Small intestine (tissue), 7 donors: ENCODE measurements at regions not wholly inside any gene's neighbourhood (a gene's known extent, or its start where the extent isn't known, plus 50 kb on each side); places are given as distances from the start of the nearest gene placed in this dataset.

Source experiments
- DNase-seq, 2 donors: peaks; one replicate each; pipeline versions ENCODE4 v3.0.0 to v3.0.0-alpha.2; 2013
- FAIRE-seq: peaks from 2 replicates; lab custom pipeline; 2012; peaks lifted over from hg19 to GRCh38; lab: Jason Lieb, UNC
- H3K27ac ChIP-seq, 3 donors: one replicate each; pipeline ENCODE4 v1.5.1; 2013; ENCODE audit warnings: low read length in 2 of 3, mild to moderate bottlenecking in 2 of 3, control low read depth in 1 of 3, inconsistent platforms in 1 of 3, low read depth in 1 of 3, moderate library complexity in 1 of 3
- H3K27me3 ChIP-seq, 3 donors: one replicate each; pipeline ENCODE4 v1.6.1; 2013; ENCODE audit warnings: low read length in 3 of 3, inconsistent platforms in 1 of 3; ENCODE audit not compliant: control insufficient read depth in 3 of 3, insufficient read depth in 3 of 3
- H3K36me3 ChIP-seq, 3 donors: one replicate each; pipeline ENCODE4 v1.6.1; 2013; ENCODE audit warnings: low read length in 3 of 3, inconsistent platforms in 1 of 3, low read depth in 1 of 3, mild to moderate bottlenecking in 1 of 3, moderate library complexity in 1 of 3; ENCODE audit not compliant: control insufficient read depth in 3 of 3, insufficient read depth in 2 of 3
- H3K4me1 ChIP-seq, 3 donors: one replicate each; pipeline ENCODE4 v1.6.1; 2013; ENCODE audit warnings: low read length in 2 of 3, inconsistent platforms in 1 of 3, low read depth in 1 of 3, mild to moderate bottlenecking in 1 of 3, moderate library complexity in 1 of 3; ENCODE audit not compliant: control insufficient read depth in 3 of 3, insufficient read depth in 2 of 3
- H3K4me3 ChIP-seq, 3 donors: one replicate each; pipeline ENCODE4 v1.5.1; 2013; ENCODE audit warnings: low read length in 3 of 3, control low read depth in 1 of 3, inconsistent platforms in 1 of 3, low read depth in 1 of 3, mild to moderate bottlenecking in 1 of 3, moderate library complexity in 1 of 3
- H3K9me3 ChIP-seq, 2 donors: one replicate each; pipeline ENCODE4 v1.6.1; 2013; ENCODE audit warnings: low read depth in 1 of 2, low read length in 1 of 2; ENCODE audit not compliant: control insufficient read depth in 2 of 2, insufficient read depth in 1 of 2
- whole genome bisulfite sequencing, 3 donors: extraction: QIAGEN DNeasy Blood & Tissue Kit; methylation state at CpG; one replicate each; pipeline ENCODE4 v1.1.7; 2013; 5-methylcytosine and 5-hydroxymethylcytosine counted together
- donor health status: healthy with polysubstance abuse.
- donor health status: control.
- donor health status: control.
- donor health status: Bipolar disorder and iron deficiency.
- donor health status: healthy.

DNA sequence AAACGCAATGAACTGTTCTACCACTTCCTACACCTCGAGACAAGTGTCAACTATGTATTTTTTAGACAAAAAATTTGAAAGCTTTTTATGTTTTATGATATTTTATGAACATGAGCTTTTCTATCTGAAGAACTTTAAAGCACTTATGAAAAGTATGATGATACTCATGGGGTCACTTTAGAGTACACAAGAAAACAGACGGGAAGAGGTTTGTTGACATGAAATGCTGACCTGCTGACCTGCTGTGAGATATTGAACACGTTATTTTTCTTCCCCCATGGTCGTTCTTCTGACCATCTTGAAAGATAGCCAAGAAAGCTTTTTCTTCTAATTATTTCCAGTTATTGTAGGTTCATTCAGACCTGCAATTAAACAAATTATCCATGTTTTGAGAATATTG lies 63.1 kb downstream of the PLEKHG1 start:
- no peak overlapping the region for H3K27ac ChIP-seq
- H3K4me1 ChIP-seq, result peaks cover 2 to 11% (median 3%) of the 10 kb centered on the region in 3 donors
- peaks cover 0 to 2% (median 0%) of the 10 kb centered on the region in 3 donors for H3K36me3 ChIP-seq
- H3K9me3 ChIP-seq, result no peaks in the 10 kb centered on the region
- FAIRE-seq, result no peak
- no peak overlapping the region for H3K4me3 ChIP-seq
- 64 to 82% (median 82%) methylated on average over 5 of the region's 5 CpGs for WGBS, 3 donors
- no peaks in the 10 kb centered on the region for H3K27me3 ChIP-seq
- no peak for DNase-seq

DNA sequence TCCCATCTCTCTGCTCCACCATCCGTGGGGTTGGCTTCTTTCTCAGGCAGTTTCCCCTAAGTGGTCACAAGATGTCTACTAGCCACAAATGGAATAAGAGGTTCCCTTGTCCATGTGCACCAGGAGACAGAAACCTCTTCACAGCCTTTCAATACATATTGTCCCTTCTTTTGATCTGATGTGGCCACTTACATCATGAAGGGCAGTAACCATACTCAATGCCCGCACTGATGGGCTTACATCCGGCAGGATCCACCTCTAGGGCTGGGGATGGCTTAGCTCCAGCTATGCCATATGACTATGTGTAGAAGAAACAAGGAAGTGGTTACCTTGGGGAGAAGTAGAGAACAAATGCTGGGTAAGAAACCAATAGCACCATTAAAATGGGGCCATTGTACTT lies 64.4 kb downstream of the PLEKHG1 start:
- FAIRE-seq (no peak), DNase-seq (no peak)
- Histone ChIP-seq H3K4me3 (no peak overlapping the region), H3K4me1 (peaks cover 0 to 21% (median 5%) of the 10 kb centered on the region in 3 donors), H3K36me3 (peaks cover 0 to 2% (median 0%) of the 10 kb centered on the region in 3 donors), H3K27ac (no peak overlapping the region), H3K27me3 (no peaks in the 10 kb centered on the region), H3K9me3 (no peaks in the 10 kb centered on the region)
- 93 to 95% (median 93%) methylated on average over 3 of the region's 3 CpGs for WGBS, 3 donors

DNA sequence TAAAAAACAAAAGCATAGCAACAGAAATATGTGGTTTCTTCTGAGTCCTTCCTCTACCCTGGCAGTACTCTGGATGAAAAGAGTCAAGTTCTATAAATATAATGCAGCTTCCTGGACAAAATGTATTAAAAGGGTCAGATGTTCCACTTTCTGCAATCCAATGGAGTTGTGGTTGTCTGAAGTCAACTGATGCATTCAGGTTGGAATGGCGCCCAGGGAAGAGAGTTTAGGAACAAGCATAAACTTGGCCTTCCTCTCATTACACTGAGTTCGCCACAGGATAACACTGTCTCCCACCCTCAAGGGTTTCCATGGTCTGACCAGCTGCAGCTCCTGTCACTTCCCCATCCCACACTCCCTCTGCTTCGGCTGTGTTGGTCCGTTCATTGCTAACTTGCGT lies 66.4 kb downstream of the PLEKHG1 start:
- Histone ChIP-seq H3K27me3 (no peaks in the 10 kb centered on the region), H3K36me3 (peaks cover 0 to 2% (median 0%) of the 10 kb centered on the region in 3 donors), H3K27ac (peak overlapping the region in 2 of 3 donors; percentile 44 to 91), H3K4me1 (peaks cover 0 to 17% (median 7%) of the 10 kb centered on the region in 3 donors), H3K9me3 (no peaks in the 10 kb centered on the region), H3K4me3 (no peak overlapping the region)
- FAIRE-seq (no peak), DNase-seq (peak in 1 of 2 donors; percentile 47)
- WGBS, 3 donors, result 63 to 95% (median 93%) methylated on average over 5 of the region's 5 CpGs

DNA sequence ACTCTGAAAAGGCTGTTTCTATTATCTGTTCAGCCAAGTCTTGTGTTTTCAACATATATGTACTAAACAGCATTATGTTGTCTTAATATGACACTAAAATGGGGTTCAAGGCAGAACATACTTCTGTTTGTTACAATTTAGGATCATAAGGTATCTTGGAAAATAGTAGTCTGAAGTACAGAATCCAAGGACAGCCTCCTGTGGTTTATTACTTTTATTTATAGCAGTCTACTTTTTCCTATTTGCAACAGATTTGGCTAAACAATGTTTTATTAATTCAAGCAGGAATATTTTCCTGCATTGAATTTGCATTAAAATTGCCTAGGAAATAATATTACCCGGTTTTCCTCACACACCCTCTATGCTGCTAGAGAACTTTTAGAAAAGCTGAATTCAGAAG lies 67.7 kb downstream of the PLEKHG1 start:
- FAIRE-seq (no peak), DNase-seq (no peak)
- peaks cover 0 to 2% (median 0%) of the 10 kb centered on the region in 3 donors for H3K36me3 ChIP-seq
- H3K4me1 ChIP-seq, result peaks cover 3 to 17% (median 7%) of the 10 kb centered on the region in 3 donors
- no peaks in the 10 kb centered on the region for H3K9me3 ChIP-seq
- H3K27me3 ChIP-seq, result no peaks in the 10 kb centered on the region
- WGBS, 3 donors, result 25 to 47% (median 30%) methylated on average over 1 of the region's 1 CpG
- H3K27ac ChIP-seq, result no peak overlapping the region
- no peak overlapping the region for H3K4me3 ChIP-seq

DNA sequence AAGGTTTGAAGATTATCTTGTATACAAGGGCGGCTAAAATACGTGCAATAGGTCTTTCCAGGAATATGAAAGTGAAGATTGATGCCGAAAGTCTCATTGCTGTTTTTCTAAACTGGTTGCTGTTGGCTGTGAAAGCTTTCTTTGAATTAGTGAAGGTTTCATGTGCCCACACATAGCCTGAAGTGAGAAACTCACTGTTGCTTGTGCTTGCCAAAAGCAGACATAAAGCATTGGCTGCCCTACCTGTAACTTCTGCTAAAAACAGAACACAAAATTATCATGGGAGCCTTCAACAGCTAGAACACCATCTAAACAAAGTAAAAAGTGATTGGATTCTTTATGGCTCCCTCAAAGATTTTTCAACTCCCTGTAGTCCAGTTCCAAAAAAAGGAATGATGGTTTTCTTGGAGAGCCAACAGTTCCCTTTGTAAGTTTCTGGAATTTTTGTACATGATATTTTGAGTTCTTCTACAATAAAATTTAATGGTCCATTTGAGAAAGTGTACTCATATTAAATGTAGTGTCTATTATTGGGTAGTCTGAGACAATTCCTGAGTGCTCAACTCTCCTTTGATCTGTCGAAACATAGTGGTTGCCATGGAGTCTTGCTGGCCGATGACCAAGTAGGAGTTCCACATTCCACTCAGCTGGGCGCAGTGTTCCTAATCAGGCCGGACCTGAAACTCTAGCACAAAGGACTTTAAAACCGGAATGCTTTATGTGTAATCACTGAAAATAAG lies 68.5 kb downstream of the PLEKHG1 start:
- H3K4me3 ChIP-seq, result no peak overlapping the region
- DNase-seq (peak; percentile 94 to 96), FAIRE-seq (no peak)
- H3K27me3 ChIP-seq, result peaks cover 0 to under 1% (median 0%) of the 10 kb centered on the region in 3 donors
- 25 to 34% (median 26%) methylated on average over 8 of the region's 8 CpGs for WGBS, 3 donors
- H3K27ac ChIP-seq, result peak overlapping the region in 2 of 3 donors; percentile 70 to 90
- H3K4me1 ChIP-seq, result peaks cover 3 to 20% (median 12%) of the 10 kb centered on the region in 3 donors
- no peaks in the 10 kb centered on the region for H3K9me3 ChIP-seq
- H3K36me3 ChIP-seq, result no peaks in the 10 kb centered on the region

DNA sequence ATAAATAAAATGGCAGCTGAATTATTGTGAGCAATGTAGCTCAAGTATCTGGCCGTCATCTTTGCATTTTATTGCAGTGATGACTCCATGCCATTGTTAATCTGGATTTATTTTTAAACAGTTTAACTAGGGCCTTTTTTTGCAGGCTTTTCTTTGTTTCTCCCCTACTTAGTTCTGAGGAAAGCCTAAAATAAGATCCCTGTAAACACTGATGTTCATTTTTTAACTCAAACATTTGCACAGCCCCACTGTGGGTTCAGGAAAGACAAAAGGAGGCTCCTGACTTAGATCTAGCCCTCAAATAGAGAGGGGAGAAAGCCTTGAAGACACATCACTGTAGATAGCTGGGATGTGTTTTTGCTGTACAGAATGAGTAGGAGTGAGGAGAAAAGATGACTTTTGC lies 69.2 kb downstream of the PLEKHG1 start:
- no peaks in the 10 kb centered on the region for H3K36me3 ChIP-seq
- peak overlapping the region; percentile 65 to 76 (median 70) for H3K27ac ChIP-seq
- no peak for FAIRE-seq
- WGBS, 3 donors, result 7 to 21% (median 21%) methylated on average over 1 of the region's 1 CpG
- H3K9me3 ChIP-seq, result no peaks in the 10 kb centered on the region
- no peak overlapping the region for H3K4me3 ChIP-seq
- DNase-seq, result no peak
- peaks cover 7 to 28% (median 19%) of the 10 kb centered on the region in 3 donors for H3K4me1 ChIP-seq
- H3K27me3 ChIP-seq, result peaks cover 0 to 3% (median 0%) of the 10 kb centered on the region in 3 donors

DNA sequence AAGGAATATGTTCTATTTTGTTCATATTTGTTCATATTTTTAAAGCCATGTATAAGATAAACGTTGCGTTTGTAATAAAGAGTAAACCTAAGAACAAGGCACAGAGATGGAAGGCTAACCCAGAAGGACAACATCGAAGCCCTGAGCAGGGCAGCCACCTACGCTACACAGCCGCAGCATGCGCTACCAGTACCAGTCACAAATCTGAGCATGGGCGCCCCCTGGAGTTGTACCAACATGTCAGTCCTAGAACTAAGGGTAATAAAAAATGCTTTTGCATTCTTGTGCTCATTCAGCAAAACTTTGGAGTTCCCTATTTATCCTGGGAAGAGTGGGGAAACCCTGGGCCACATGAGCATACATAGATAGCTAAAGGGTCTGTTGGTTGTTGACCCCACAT lies 70.6 kb downstream of the PLEKHG1 start:
- FAIRE-seq, result no peak
- DNase-seq, result no peak
- Histone ChIP-seq H3K27me3 (peaks cover 0 to 3% (median 0%) of the 10 kb centered on the region in 3 donors), H3K4me1 (peaks cover 9 to 31% (median 18%) of the 10 kb centered on the region in 3 donors), H3K4me3 (no peak overlapping the region), H3K27ac (no peak overlapping the region), H3K36me3 (no peaks in the 10 kb centered on the region), H3K9me3 (no peaks in the 10 kb centered on the region)
- 96 to 99% (median 97%) methylated on average over 7 of the region's 7 CpGs for WGBS, 3 donors

DNA sequence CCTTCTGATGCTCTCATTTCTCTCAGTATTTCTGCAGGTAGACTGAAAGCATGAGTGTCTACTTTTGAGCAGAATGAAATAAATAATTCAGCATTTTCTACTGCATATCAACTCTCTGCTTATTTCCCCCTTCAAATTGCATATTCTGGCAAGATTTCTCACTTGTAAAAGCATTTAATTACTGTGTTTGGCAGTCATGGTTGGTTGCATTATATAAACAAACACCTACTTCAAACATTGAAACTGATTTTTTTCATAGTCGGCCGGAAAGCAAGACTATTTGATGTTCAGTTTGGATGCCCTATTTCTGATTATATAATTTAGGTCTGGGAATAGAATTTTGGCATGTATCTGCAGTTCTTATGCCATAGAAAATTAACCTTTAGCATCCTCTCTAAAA lies 73.1 kb downstream of the PLEKHG1 start:
- no peak overlapping the region for H3K4me3 ChIP-seq
- peaks cover 0 to 4% (median 0%) of the 10 kb centered on the region in 3 donors for H3K36me3 ChIP-seq
- H3K27ac ChIP-seq, result no peak overlapping the region
- peaks cover 0 to 12% of the 10 kb centered on the region in 2 donors for H3K9me3 ChIP-seq
- H3K4me1 ChIP-seq, result peaks cover 9 to 28% (median 18%) of the 10 kb centered on the region in 3 donors
- FAIRE-seq (no peak), DNase-seq (no peak)
- H3K27me3 ChIP-seq, result peaks cover 0 to 7% (median 0%) of the 10 kb centered on the region in 3 donors
- WGBS, 3 donors, result 51 to 77% (median 59%) methylated on average over 2 of the region's 2 CpGs
